Large intestine (tissue), 3 donors: ENCODE measurements at regions not wholly inside any gene's neighbourhood (a gene's known extent, or its start where the extent isn't known, plus 50 kb on each side); places are given as distances from the start of the nearest gene placed in this dataset.

Experiments
- DNase-seq, 2 donors: peaks; one replicate each; pipeline versions ENCODE4 v3.0.0 to v3.0.0-alpha.2; 2013
- H3K27ac ChIP-seq: one replicate; pipeline ENCODE4 v1.5.1; 2013; ENCODE audit warnings: low read length
- H3K27me3 ChIP-seq: 2 replicates; pipeline ENCODE4 v1.6.1; 2013; ENCODE audit warnings: low read length; ENCODE audit not compliant: control insufficient read depth, insufficient read depth
- H3K36me3 ChIP-seq: 2 replicates; pipeline ENCODE4 v1.6.1; 2013; ENCODE audit warnings: low read length; ENCODE audit not compliant: control insufficient read depth, insufficient read depth
- H3K4me1 ChIP-seq: one replicate; pipeline ENCODE4 v1.6.1; 2013; ENCODE audit warnings: low read length; ENCODE audit not compliant: control insufficient read depth, insufficient read depth
- H3K4me3 ChIP-seq: one replicate; pipeline ENCODE4 v1.5.1; 2013; ENCODE audit warnings: low read length
- H3K9me3 ChIP-seq: one replicate; pipeline ENCODE4 v1.6.1; 2013; ENCODE audit warnings: mild to moderate bottlenecking, low read depth, low read length, moderate library complexity; ENCODE audit not compliant: control insufficient read depth
- WGBS: methylation state at CpG from one replicate; pipeline ENCODE4 v1.1.5; 2013; ENCODE audit warnings: low lambda C conversion rate; ENCODE audit not compliant: insufficient coverage; 5-methylcytosine and 5-hydroxymethylcytosine counted together

GRCh38 chr5:57842364-57843058 is 359.9 kb upstream of the ACTBL2 start:
- no peak overlapping the region for H3K4me3 ChIP-seq
- no peak overlapping the region for H3K27ac ChIP-seq
- no peaks in the 10 kb centered on the region for H3K27me3 ChIP-seq
- no peaks in the 10 kb centered on the region for H3K9me3 ChIP-seq
- no peaks in the 10 kb centered on the region for H3K4me1 ChIP-seq
- WGBS, result 100% methylated on average over 1 of the region's 3 CpGs
- no peaks in the 10 kb centered on the region for H3K36me3 ChIP-seq
- no peak for DNase-seq

- Histone ChIP-seq H3K27ac (no peak overlapping the region), H3K27me3 (no peaks in the 10 kb centered on the region), H3K9me3 (no peaks in the 10 kb centered on the region), H3K4me1 (no peaks in the 10 kb centered on the region), H3K36me3 (no peaks in the 10 kb centered on the region), H3K4me3 (no peak overlapping the region)
- 67% methylated on average over 1 of the region's 5 CpGs for WGBS
- no peak for DNase-seq
Observed at GRCh38 chr5:57841676-57842363, 359.2 kb upstream of the ACTBL2 start.

GRCh38 chr5:57839437-57840079 is 356.9 kb upstream of the ACTBL2 start:
- no CpG with 5 or more reads among the region's 1 CpG for WGBS
- DNase-seq, result no peak
- H3K4me3 ChIP-seq, result no peak overlapping the region
- no peaks in the 10 kb centered on the region for H3K27me3 ChIP-seq
- H3K36me3 ChIP-seq, result no peaks in the 10 kb centered on the region
- no peak overlapping the region for H3K27ac ChIP-seq
- H3K9me3 ChIP-seq, result no peaks in the 10 kb centered on the region
- H3K4me1 ChIP-seq, result no peaks in the 10 kb centered on the region

GRCh38 chr5:57839025-57839424 is 356.4 kb upstream of the ACTBL2 start:
- DNase-seq, result no peak
- Histone ChIP-seq H3K27me3 (no peaks in the 10 kb centered on the region), H3K36me3 (no peaks in the 10 kb centered on the region), H3K4me1 (no peaks in the 10 kb centered on the region), H3K4me3 (no peak overlapping the region), H3K27ac (no peak overlapping the region), H3K9me3 (no peaks in the 10 kb centered on the region)
- WGBS, result 71% methylated on average over 1 of the region's 3 CpGs

- no peaks in the 10 kb centered on the region for H3K9me3 ChIP-seq
- no peaks in the 10 kb centered on the region for H3K36me3 ChIP-seq
- WGBS, result 100% methylated on average over 1 of the region's 2 CpGs
- no peaks in the 10 kb centered on the region for H3K4me1 ChIP-seq
- no peak overlapping the region for H3K27ac ChIP-seq
- no peak for DNase-seq
- no peak overlapping the region for H3K4me3 ChIP-seq
- H3K27me3 ChIP-seq, result no peaks in the 10 kb centered on the region
Observed at GRCh38 chr5:57836921-57837320, 354.3 kb upstream of the ACTBL2 start.

GRCh38 chr5:57836331-57836730 is 353.7 kb upstream of the ACTBL2 start:
- 100% methylated on average over 1 of the region's 2 CpGs for WGBS
- no peaks in the 10 kb centered on the region for H3K36me3 ChIP-seq
- no peaks in the 10 kb centered on the region for H3K27me3 ChIP-seq
- H3K27ac ChIP-seq, result no peak overlapping the region
- H3K4me1 ChIP-seq, result no peaks in the 10 kb centered on the region
- H3K4me3 ChIP-seq, result no peak overlapping the region
- DNase-seq, result no peak
- no peaks in the 10 kb centered on the region for H3K9me3 ChIP-seq

GRCh38 chr5:57834829-57835608 is 352.4 kb upstream of the ACTBL2 start:
- Histone ChIP-seq H3K27me3 (no peaks in the 10 kb centered on the region), H3K4me3 (no peak overlapping the region), H3K4me1 (no peaks in the 10 kb centered on the region), H3K27ac (no peak overlapping the region), H3K36me3 (no peaks in the 10 kb centered on the region), H3K9me3 (no peaks in the 10 kb centered on the region)
- WGBS, result no CpG with 5 or more reads among the region's 6 CpGs
- no peak for DNase-seq

- Histone ChIP-seq H3K4me1 (no peaks in the 10 kb centered on the region), H3K27ac (no peak overlapping the region), H3K36me3 (no peaks in the 10 kb centered on the region), H3K27me3 (no peaks in the 10 kb centered on the region), H3K4me3 (no peak overlapping the region), H3K9me3 (no peaks in the 10 kb centered on the region)
- no peak for DNase-seq
- WGBS, result 94% methylated on average over 2 of the region's 4 CpGs
Observed at GRCh38 chr5:57833489-57833888, 350.9 kb upstream of the ACTBL2 start.

- DNase-seq, result no peak
- H3K4me1 ChIP-seq, result no peaks in the 10 kb centered on the region
- no peak overlapping the region for H3K4me3 ChIP-seq
- H3K27ac ChIP-seq, result no peak overlapping the region
- H3K27me3 ChIP-seq, result no peaks in the 10 kb centered on the region
- no peaks in the 10 kb centered on the region for H3K9me3 ChIP-seq
- WGBS, result no CpG with 5 or more reads among the region's 2 CpGs
- no peaks in the 10 kb centered on the region for H3K36me3 ChIP-seq
Observed at GRCh38 chr5:57832875-57833274, 350.3 kb upstream of the ACTBL2 start.

GRCh38 chr5:57831932-57832331 is 349.3 kb upstream of the ACTBL2 start:
- no peak overlapping the region for H3K27ac ChIP-seq
- H3K36me3 ChIP-seq, result no peaks in the 10 kb centered on the region
- H3K4me3 ChIP-seq, result no peak overlapping the region
- no peaks in the 10 kb centered on the region for H3K27me3 ChIP-seq
- WGBS, result 100% methylated on average over 2 of the region's 2 CpGs
- DNase-seq, result no peak
- H3K9me3 ChIP-seq, result no peaks in the 10 kb centered on the region
- H3K4me1 ChIP-seq, result no peaks in the 10 kb centered on the region
